ENCODE measurements at regions not wholly inside any gene's neighbourhood (a gene's known extent, or its start where the extent isn't known, plus 50 kb on each side); places are given as distances from the start of the nearest gene placed in this dataset.
"Not testable (repeated sequence)": the region's sequence is repeated elsewhere in the genome, so short reads cannot be mapped to it uniquely, and the experiment has no call there.

DNA sequence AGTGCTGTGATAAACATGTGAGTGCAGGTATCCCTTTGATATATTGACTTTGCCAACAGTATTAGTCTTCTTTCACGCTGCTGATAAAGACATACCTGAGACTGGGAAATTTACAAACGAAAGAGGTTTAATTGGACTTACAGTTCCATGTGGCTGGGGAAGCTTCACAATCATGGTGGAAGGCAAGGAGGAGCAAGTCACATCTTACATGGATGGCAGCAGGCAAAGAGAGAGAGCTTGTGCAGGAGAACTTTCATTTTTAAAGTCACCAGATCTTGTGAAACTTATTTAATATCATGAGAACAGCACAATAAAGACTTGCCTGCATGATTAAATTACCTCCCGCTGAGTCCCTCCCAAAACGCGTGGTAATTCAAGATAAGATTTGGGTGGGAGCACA is 277.9 kb upstream of the GCFC2 start:
- not testable (repeated sequence) for H3K9ac ChIP-seq (ENCODE audit: low read length)

DNA sequence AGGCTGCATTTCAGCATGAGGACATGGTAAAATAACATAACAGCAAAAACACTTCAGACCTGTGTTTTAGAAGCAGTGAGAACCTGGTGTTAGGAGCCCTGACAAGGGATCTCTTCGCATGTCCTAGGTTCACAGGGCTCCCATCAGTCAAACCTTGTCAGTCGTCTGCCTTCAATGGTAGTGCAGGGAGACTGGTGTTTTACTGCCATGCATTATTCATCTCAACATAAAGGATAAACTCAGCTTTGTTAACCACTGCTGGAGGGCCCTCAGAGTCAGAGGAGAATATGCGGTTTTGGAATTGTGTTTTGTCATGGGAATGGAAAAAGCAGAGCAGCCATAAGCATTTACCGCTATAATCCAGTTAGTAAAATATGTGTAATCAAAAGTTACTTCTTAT is 275.9 kb upstream of the GCFC2 start:
- H3K9ac ChIP-seq (ENCODE audit: low read length), result no peak overlapping the region
- H3K27me3 ChIP-seq (ENCODE audit: control insufficient read depth, insufficient read depth, low read length), result no peaks in the 10 kb centered on the region
- H3K27ac ChIP-seq (ENCODE audit: low read length), result no peak overlapping the region
- H3K4me1 ChIP-seq (ENCODE audit: control insufficient read depth, low read depth, low read length), result peaks cover 6% of the 10 kb centered on the region
- no peaks in the 10 kb centered on the region for H3K36me3 ChIP-seq (ENCODE audit: control insufficient read depth, low read depth, low read length)
- peaks cover 8% of the 10 kb centered on the region for H3K9me3 ChIP-seq (ENCODE audit: control insufficient read depth, low read depth, low read length)
- H3K4me3 ChIP-seq (ENCODE audit: low read length), result no peak overlapping the region

More for the DNA sequence above, 277.9 kb upstream of the GCFC2 start:
- H3K36me3 ChIP-seq (ENCODE audit: control insufficient read depth, low read depth, low read length); H3K4me3 ChIP-seq (ENCODE audit: low read length); H3K4me1 ChIP-seq (ENCODE audit: control insufficient read depth, low read depth, low read length); H3K27ac ChIP-seq (ENCODE audit: low read length); H3K9me3 ChIP-seq (ENCODE audit: control insufficient read depth, low read depth, low read length); H3K27me3 ChIP-seq (ENCODE audit: control insufficient read depth, insufficient read depth, low read length): not testable (repeated sequence)

DNA sequence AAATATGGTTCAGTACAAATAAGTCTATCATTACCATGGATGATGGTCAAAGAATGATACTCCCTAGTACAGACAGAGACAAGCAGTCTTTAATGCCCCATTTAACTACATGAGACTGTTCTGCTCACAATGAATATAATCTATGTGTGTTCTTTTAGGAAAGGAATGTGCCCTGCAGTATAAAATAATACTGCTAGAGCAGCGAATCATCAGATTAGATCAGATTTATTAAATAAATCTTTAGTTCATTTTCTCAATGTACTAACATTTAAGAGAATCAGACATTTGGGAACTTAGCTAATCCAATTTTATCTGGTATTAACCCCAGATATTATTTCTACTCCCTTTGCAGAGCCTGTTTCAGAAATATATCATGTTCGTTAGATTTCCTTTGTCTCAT is 272.0 kb upstream of the GCFC2 start:
- H3K27me3 ChIP-seq (ENCODE audit: control insufficient read depth, insufficient read depth, low read length), result no peaks in the 10 kb centered on the region
- H3K36me3 ChIP-seq (ENCODE audit: control insufficient read depth, low read depth, low read length), result no peaks in the 10 kb centered on the region

DNA sequence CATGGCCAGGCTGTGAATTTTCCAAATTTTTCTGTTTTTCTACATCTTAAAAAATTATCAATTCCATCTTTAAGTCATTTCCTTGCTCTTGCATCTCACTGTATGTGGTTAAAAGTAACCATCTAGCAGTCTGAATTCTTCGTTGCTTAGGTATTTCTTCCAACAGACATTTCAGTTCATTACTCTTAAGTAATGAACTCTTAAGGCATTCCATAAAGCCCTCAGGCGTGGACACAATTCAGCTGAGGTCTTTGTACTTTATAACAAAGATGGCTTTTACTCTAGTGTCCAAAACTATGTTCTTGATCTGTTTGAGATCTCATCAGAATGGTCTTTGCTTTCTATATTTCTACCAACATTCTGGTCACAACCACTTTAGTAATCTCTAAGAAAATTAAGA is 253.9 kb upstream of the GCFC2 start:
- H3K27me3 ChIP-seq (ENCODE audit: control insufficient read depth, insufficient read depth, low read length), result no peaks in the 10 kb centered on the region
- H3K9ac ChIP-seq (ENCODE audit: low read length), result no peak overlapping the region
- H3K36me3 ChIP-seq (ENCODE audit: control insufficient read depth, low read depth, low read length), result no peaks in the 10 kb centered on the region
- peaks cover 2% of the 10 kb centered on the region for H3K4me1 ChIP-seq (ENCODE audit: control insufficient read depth, low read depth, low read length)
- no peaks in the 10 kb centered on the region for H3K9me3 ChIP-seq (ENCODE audit: control insufficient read depth, low read depth, low read length)
- H3K27ac ChIP-seq (ENCODE audit: low read length), result no peak overlapping the region
- no peak overlapping the region for H3K4me3 ChIP-seq (ENCODE audit: low read length)

More for the DNA sequence above, 272.0 kb upstream of the GCFC2 start:
- no peaks in the 10 kb centered on the region for H3K9me3 ChIP-seq (ENCODE audit: control insufficient read depth, low read depth, low read length)
- H3K4me1 ChIP-seq (ENCODE audit: control insufficient read depth, low read depth, low read length), result peaks cover 6% of the 10 kb centered on the region
- H3K27ac ChIP-seq (ENCODE audit: low read length), result no peak overlapping the region
- H3K9ac ChIP-seq (ENCODE audit: low read length), result no peak overlapping the region
- H3K4me3 ChIP-seq (ENCODE audit: low read length), result no peak overlapping the region

DNA sequence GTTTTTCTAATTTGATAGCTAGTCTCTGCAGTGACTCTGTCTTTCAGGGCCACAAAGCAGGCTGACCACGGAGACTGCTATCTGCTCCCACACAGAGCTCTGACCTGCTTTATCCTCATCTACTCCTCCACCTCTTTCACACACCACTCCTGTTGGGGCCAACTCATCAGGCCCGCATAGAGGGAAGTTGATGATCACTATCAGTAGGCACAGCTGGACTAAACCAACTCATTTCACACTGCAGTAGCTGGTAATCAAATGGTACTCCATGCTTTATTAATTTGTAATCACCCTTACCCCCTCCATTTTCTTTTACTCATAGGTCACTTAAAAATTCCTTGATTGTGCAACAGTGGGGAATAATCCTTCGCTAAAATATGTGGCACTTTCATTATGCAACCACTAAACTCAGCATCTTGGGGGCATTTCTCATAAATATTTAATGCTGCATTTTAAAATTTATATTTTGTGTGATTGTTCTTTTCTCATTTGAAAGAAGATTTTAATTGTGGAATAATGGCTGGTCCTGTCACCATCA is 249.8 kb upstream of the GCFC2 start:
- Histone ChIP-seq H3K9ac (ENCODE audit: low read length) (no peak overlapping the region), H3K9me3 (ENCODE audit: control insufficient read depth, low read depth, low read length) (no peaks in the 10 kb centered on the region)

DNA sequence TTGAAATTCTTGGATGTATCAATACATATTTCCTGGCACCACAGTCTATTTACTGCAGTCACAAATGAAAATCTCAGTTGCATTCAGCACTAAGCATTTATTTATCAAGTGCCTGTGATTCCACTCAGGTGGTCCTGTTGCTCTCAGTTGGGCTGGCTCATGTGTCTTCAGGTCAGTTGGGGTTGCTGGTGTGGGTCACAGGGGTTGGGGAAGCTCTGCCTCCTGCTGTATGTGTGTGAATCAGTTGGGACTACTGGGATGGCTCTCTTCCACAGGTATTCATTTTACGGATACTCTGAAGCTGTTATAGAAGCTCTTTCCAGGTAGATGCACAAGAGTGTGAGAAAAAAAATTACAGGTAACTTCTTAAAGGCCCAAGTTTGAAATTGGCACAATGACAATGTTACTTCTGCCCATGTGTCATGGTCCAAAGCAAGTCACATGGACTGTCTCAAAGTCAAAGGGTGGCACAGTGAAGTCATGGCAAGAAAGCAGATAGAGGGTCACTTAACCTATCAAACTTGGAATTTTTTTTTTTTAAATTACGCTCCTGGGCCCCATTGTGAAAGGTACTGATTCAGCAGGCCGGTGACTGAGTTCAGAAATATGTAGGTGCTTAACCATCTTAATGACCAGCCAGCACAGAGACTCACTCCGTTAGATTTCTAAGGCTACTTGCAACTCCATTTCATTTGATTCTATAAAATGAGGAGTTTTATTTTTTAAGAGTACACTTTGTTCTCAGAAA is 249.2 kb upstream of the GCFC2 start:
- no peak overlapping the region for H3K4me3 ChIP-seq (ENCODE audit: low read length)
- no peaks in the 10 kb centered on the region for H3K36me3 ChIP-seq (ENCODE audit: control insufficient read depth, low read depth, low read length)
- H3K27ac ChIP-seq (ENCODE audit: low read length), result no peak overlapping the region
- no peak overlapping the region for H3K9ac ChIP-seq (ENCODE audit: low read length)
- H3K4me1 ChIP-seq (ENCODE audit: control insufficient read depth, low read depth, low read length), result peaks cover 17% of the 10 kb centered on the region
- H3K27me3 ChIP-seq (ENCODE audit: control insufficient read depth, insufficient read depth, low read length), result no peaks in the 10 kb centered on the region
- H3K9me3 ChIP-seq (ENCODE audit: control insufficient read depth, low read depth, low read length), result no peaks in the 10 kb centered on the region

More for the DNA sequence above, 249.8 kb upstream of the GCFC2 start:
- no peaks in the 10 kb centered on the region for H3K36me3 ChIP-seq (ENCODE audit: control insufficient read depth, low read depth, low read length)
- H3K27me3 ChIP-seq (ENCODE audit: control insufficient read depth, insufficient read depth, low read length), result no peaks in the 10 kb centered on the region
- H3K4me1 ChIP-seq (ENCODE audit: control insufficient read depth, low read depth, low read length), result peaks cover 17% of the 10 kb centered on the region
- no peak overlapping the region for H3K4me3 ChIP-seq (ENCODE audit: low read length)
- H3K27ac ChIP-seq (ENCODE audit: low read length), result no peak overlapping the region

DNA sequence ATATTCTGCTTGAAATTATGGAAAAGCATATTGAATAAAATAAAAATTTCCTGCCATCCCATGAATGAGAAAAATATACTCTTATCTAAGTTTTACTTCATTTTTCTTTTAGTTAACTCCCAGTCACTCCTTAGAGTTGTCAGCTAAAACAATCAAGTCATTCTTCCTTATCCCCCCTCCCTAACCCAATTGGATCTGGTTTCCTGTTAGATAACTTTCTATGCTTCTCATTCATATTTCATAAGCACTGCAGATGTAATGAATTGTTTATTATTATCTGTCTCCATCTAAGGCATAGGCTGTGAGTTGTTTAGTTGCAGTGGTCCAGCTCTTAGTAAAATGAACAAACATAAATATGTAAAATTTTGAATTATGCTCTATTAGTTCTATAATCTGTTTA is 244.0 kb upstream of the GCFC2 start:
- H3K4me1 ChIP-seq (ENCODE audit: control insufficient read depth, low read depth, low read length), result peaks cover 16% of the 10 kb centered on the region
- no peak overlapping the region for H3K9ac ChIP-seq (ENCODE audit: low read length)
- no peak overlapping the region for H3K4me3 ChIP-seq (ENCODE audit: low read length)
- no peaks in the 10 kb centered on the region for H3K27me3 ChIP-seq (ENCODE audit: control insufficient read depth, insufficient read depth, low read length)
- H3K9me3 ChIP-seq (ENCODE audit: control insufficient read depth, low read depth, low read length), result no peaks in the 10 kb centered on the region
- H3K36me3 ChIP-seq (ENCODE audit: control insufficient read depth, low read depth, low read length), result no peaks in the 10 kb centered on the region
- H3K27ac ChIP-seq (ENCODE audit: low read length), result no peak overlapping the region

DNA sequence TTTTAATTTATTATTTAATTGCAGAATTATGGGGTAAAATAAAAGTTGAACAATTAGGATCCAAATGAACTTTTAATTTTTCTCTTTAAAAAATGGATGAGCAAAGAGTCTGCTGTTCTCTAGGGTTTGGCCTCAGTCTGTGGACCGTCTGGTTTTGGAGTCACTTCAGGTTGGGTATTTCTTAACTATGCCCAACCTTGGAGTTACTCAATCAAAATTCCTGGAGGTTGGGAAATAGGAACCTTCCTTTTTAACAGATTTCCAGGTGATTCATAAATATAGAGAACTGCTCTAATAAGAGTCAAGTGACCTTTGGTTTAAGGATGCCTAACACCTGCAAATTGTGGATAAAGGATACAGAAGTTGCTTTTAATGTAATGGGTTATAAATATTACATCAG is 241.5 kb upstream of the GCFC2 start:
- Histone ChIP-seq H3K27me3 (ENCODE audit: control insufficient read depth, insufficient read depth, low read length) (no peaks in the 10 kb centered on the region), H3K36me3 (ENCODE audit: control insufficient read depth, low read depth, low read length) (no peaks in the 10 kb centered on the region), H3K4me1 (ENCODE audit: control insufficient read depth, low read depth, low read length) (no peaks in the 10 kb centered on the region), H3K27ac (ENCODE audit: low read length) (no peak overlapping the region), H3K9ac (ENCODE audit: low read length) (no peak overlapping the region), H3K9me3 (ENCODE audit: control insufficient read depth, low read depth, low read length) (no peaks in the 10 kb centered on the region), H3K4me3 (ENCODE audit: low read length) (no peak overlapping the region)

DNA sequence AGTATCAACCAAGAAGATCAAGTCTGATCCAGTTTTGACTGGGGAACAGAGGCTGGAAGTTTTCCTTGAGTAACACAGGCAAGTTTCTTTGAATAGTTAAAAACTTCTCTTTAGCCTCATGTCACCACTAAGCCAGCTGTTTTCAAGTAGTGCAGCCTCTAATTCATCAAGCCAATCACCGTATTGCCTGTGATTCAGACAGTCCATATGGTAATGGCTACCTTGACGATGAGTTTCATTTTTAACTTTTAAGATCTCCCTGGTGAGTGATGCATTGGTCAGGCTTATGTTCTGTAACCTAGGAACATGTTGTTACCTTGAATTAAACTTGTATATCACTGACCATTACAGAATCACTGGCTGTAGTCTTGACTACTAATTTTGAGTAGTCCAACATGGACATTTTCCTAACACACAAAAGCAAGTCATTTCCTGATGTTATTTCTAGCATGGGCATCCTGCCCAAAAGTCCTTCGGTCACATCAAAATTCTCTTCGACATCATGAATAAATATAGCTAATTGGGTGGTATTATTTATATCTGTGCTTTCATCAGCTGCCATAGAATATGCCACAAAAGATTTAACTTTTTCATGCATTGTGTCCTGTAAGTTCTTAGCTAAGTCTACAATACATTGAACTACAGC is 238.8 kb upstream of the GCFC2 start:
- Histone ChIP-seq H3K9me3 (ENCODE audit: control insufficient read depth, low read depth, low read length) (no peaks in the 10 kb centered on the region), H3K27me3 (ENCODE audit: control insufficient read depth, insufficient read depth, low read length) (no peaks in the 10 kb centered on the region), H3K4me1 (ENCODE audit: control insufficient read depth, low read depth, low read length) (no peaks in the 10 kb centered on the region), H3K4me3 (ENCODE audit: low read length) (no peak overlapping the region), H3K9ac (ENCODE audit: low read length) (no peak overlapping the region), H3K27ac (ENCODE audit: low read length) (no peak overlapping the region), H3K36me3 (ENCODE audit: control insufficient read depth, low read depth, low read length) (no peaks in the 10 kb centered on the region)

DNA sequence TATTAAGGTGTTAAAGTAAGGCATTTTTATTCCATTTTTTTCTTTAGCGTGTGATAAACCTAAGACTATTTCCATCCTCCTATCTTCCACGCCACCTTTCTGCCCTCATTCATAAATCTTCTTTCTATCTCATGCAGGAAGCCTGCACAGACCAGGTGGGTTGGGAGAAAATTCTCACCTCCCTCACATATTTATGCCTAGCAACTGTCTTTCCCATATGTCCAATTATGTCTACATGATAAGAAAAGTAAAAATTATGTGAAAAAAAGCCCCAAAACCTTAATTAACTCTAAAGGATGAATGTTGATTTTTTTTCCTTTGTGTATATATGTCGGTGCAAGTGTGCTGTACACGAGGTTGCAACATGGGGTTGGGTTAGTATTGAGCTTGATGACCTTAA is 225.6 kb upstream of the GCFC2 start:
- Histone ChIP-seq H3K9me3 (ENCODE audit: control insufficient read depth, low read depth, low read length) (no peaks in the 10 kb centered on the region), H3K27me3 (ENCODE audit: control insufficient read depth, insufficient read depth, low read length) (no peaks in the 10 kb centered on the region), H3K9ac (ENCODE audit: low read length) (no peak overlapping the region), H3K4me1 (ENCODE audit: control insufficient read depth, low read depth, low read length) (no peaks in the 10 kb centered on the region), H3K4me3 (ENCODE audit: low read length) (no peak overlapping the region), H3K27ac (ENCODE audit: low read length) (no peak overlapping the region), H3K36me3 (ENCODE audit: control insufficient read depth, low read depth, low read length) (no peaks in the 10 kb centered on the region)

DNA sequence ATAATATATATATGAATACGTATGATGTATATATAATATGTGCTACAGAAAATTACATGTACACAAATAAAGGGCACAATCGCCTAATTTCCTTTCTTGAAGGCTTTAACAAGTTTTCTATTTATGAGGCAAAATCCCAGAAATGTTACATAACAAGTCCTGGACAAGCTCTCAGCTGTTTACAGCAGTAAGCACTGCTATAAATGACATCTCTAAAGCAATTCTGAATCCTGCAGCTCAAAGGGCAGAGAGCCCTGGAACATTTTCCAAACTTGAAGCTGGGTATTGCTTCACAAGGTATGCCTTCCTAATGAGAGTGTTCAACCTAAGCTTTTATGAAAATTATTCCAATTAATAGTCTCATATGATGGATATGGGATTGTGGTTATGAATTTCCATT is 222.3 kb upstream of the GCFC2 start:
- H3K9ac ChIP-seq (ENCODE audit: low read length), result no peak overlapping the region
- no peak overlapping the region for H3K27ac ChIP-seq (ENCODE audit: low read length)
- H3K4me3 ChIP-seq (ENCODE audit: low read length), result no peak overlapping the region
- H3K27me3 ChIP-seq (ENCODE audit: control insufficient read depth, insufficient read depth, low read length), result no peaks in the 10 kb centered on the region
- H3K9me3 ChIP-seq (ENCODE audit: control insufficient read depth, low read depth, low read length), result no peaks in the 10 kb centered on the region
- no peaks in the 10 kb centered on the region for H3K4me1 ChIP-seq (ENCODE audit: control insufficient read depth, low read depth, low read length)
- H3K36me3 ChIP-seq (ENCODE audit: control insufficient read depth, low read depth, low read length), result no peaks in the 10 kb centered on the region

DNA sequence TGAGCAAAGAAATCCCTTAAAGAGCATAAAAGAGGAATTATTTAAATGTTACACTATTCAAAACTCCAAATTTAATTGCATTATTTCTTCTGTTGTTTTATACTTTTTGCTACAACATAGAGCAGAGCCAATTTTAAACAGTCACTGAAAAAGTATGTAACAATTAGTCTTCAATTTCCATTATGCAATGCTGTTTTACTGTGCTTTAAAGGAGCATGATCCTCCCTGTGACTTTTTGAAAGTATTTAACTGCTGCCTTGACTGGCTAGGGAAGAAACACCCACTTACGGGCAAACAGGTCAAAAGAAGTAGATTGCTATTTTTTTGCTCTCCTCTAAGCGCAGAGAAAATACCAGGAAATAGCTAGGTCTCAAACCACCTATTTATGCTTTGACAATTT is 217.4 kb upstream of the GCFC2 start:
- Histone ChIP-seq H3K4me1 (ENCODE audit: control insufficient read depth, low read depth, low read length) (no peaks in the 10 kb centered on the region), H3K36me3 (ENCODE audit: control insufficient read depth, low read depth, low read length) (no peaks in the 10 kb centered on the region), H3K4me3 (ENCODE audit: low read length) (no peak overlapping the region), H3K27me3 (ENCODE audit: control insufficient read depth, insufficient read depth, low read length) (no peaks in the 10 kb centered on the region), H3K9me3 (ENCODE audit: control insufficient read depth, low read depth, low read length) (no peaks in the 10 kb centered on the region), H3K9ac (ENCODE audit: low read length) (no peak overlapping the region), H3K27ac (ENCODE audit: low read length) (no peak overlapping the region)

Data from iPS-18a (cell line).